ENCODE measurements at regions not wholly inside any gene's neighbourhood (a gene's known extent, or its start where the extent isn't known, plus 50 kb on each side); places are given as distances from the start of the nearest gene placed in this dataset.
"Not testable (repeated sequence)": the region's sequence is repeated elsewhere in the genome, so short reads cannot be mapped to it uniquely, and the experiment has no call there.

DNA sequence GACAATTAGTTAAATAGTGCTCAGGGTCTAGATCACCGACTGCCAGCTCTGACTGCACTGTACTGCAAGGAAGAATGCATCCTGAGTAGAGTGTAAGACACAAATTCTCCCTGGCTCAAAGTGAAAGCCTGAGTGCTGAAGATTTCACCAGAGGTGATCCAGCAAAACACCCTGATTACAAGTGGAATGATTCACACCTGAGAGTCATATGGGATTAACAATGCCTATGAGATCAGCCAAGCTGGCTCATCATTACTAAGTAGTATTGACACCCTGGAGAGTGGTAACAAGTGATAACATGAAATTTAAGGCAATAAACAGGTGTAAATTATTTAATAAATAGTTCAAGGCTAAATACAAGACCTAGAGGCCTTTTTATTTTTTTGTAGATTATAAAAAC lies 403.8 kb upstream of the PRR20A start:
- Histone ChIP-seq H3K27me3 (no peaks in the 10 kb centered on the region), H3K9me3 (peaks cover 0 to 26% (median 3%) of the 10 kb centered on the region in 4 donors), H3K36me3 (no peaks in the 10 kb centered on the region), H3K27ac (no peak overlapping the region), H3K4me1 (no peaks in the 10 kb centered on the region), H3K4me3 (no peak overlapping the region)
- 59 to 79% (median 76%) methylated on average over 1 of the region's 1 CpG for WGBS, 5 donors
- intact Hi-C loops (cut with DNase I; ENCODE audit: low total_unique reads): no loop called here
- DNase-seq: no peak
- TF ChIP-seq CTCF (IDR thresholded peaks at IDR 0.05): no peak
- no peak for TF ChIP-seq EP300 (IDR thresholded peaks at IDR 0.05)
- no peak for TF ChIP-seq POLR2A (IDR thresholded peaks at IDR 0.05)
- TF ChIP-seq POLR2AphosphoS5 (IDR thresholded peaks at IDR 0.05): no peak

DNA sequence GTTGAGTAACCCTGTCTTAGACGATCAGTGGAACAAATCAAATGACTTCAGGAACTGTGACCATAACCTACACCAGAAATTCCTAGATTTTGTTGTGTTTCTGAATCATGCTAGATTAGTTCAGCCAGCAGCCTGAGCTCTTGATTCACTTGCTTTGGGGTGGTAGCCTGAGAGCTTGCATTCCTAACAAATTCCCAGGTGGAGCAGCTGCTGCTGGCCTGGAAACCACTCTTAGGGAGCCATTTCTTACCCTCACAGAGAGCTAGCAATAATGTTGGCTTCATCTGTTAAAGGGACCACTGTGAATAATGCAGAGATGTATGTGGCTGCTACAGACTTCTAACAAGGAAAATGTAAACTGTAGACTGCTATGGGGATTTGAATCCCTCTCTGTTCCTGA lies 388.1 kb upstream of the PRR20A start:
- TF ChIP-seq POLR2A (IDR thresholded peaks at IDR 0.05) (no peak), EP300 (IDR thresholded peaks at IDR 0.05) (no peak)
- no peaks in the 10 kb centered on the region for H3K4me1 ChIP-seq
- H3K9me3 ChIP-seq: peaks cover 0 to 14% (median 4%) of the 10 kb centered on the region in 4 donors
- no peaks in the 10 kb centered on the region for H3K27me3 ChIP-seq
- intact Hi-C loops (cut with DNase I; ENCODE audit: low total_unique reads): no loop called here
- no peaks in the 10 kb centered on the region for H3K36me3 ChIP-seq
- WGBS, 5 donors: 67 to 87% (median 76%) methylated on average over 1 of the region's 1 CpG
- H3K4me3 ChIP-seq: no peak overlapping the region
- no peak for DNase-seq
- no peak overlapping the region for H3K27ac ChIP-seq

GRCh38 chr13:56755181-56755935 lies 385.4 kb upstream of the PRR20A start:
- Histone ChIP-seq H3K4me1 (no peaks in the 10 kb centered on the region), H3K4me3 (no peak overlapping the region), H3K27me3 (no peaks in the 10 kb centered on the region), H3K9me3 (peaks cover 0 to 4% (median 0%) of the 10 kb centered on the region in 4 donors), H3K36me3 (no peaks in the 10 kb centered on the region), H3K27ac (no peak overlapping the region)
- DNase-seq: peak in 1 of 2 donors; percentile 28
- TF ChIP-seq POLR2AphosphoS5 (IDR thresholded peaks at IDR 0.05) (no peak), POLR2A (IDR thresholded peaks at IDR 0.05) (no peak), EP300 (IDR thresholded peaks at IDR 0.05) (no peak), CTCF (IDR thresholded peaks at IDR 0.05) (no peak)
- intact Hi-C loops (cut with DNase I; ENCODE audit: low total_unique reads): no loop called here
- WGBS, 5 donors: 49 to 71% (median 58%) methylated on average over 3 of the region's 3 CpGs

- 29 to 52% (median 39%) methylated on average over 1 of the region's 1 CpG for WGBS, 5 donors
- H3K4me1 ChIP-seq; intact Hi-C loops (cut with DNase I; ENCODE audit: low total_unique reads); H3K36me3 ChIP-seq; H3K27ac ChIP-seq; H3K4me3 ChIP-seq; H3K27me3 ChIP-seq: not testable (repeated sequence)
- DNase-seq: peak in 1 of 2 donors; percentile 6
- H3K9me3 ChIP-seq: peaks cover 0 to 22% (median 18%) of the 10 kb centered on the region in 4 donors
Measured at GRCh38 chr13:56763333-56763732, 377.4 kb upstream of the PRR20A start.

DNA sequence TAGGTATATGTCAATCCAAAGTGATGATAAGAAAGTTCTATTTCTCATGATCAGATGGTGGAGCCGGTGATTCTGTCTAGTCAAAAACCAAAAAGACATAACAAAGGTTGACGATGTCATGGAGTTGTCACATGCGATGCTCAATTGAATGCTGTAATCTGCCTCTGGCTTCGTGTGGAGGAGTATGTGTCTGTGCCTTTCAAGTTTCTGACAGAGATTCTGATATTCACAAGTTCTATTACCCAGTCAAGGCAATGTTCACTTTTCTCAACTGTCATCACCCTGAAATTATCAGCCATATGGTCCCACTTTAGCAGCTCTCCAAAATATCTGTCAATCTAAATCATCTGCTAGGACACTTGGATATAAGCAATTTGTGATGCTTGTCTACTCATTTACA lies 367.6 kb upstream of the PRR20A start:
- H3K27me3 ChIP-seq: no peaks in the 10 kb centered on the region
- no peaks in the 10 kb centered on the region for H3K4me1 ChIP-seq
- H3K36me3 ChIP-seq: no peaks in the 10 kb centered on the region
- H3K4me3 ChIP-seq: no peak overlapping the region
- no peaks in the 10 kb centered on the region for H3K9me3 ChIP-seq
- DNase-seq: no peak
- intact Hi-C loops (cut with DNase I; ENCODE audit: low total_unique reads): no loop called here
- H3K27ac ChIP-seq: no peak overlapping the region
- 79 to 85% (median 81%) methylated on average over 4 of the region's 4 CpGs for WGBS, 5 donors
- TF ChIP-seq EP300 (IDR thresholded peaks at IDR 0.05): no peak
- TF ChIP-seq POLR2AphosphoS5 (IDR thresholded peaks at IDR 0.05): no peak
- no peak for TF ChIP-seq CTCF (IDR thresholded peaks at IDR 0.05)
- no peak for TF ChIP-seq POLR2A (IDR thresholded peaks at IDR 0.05)

Measured in stomach (tissue), 8 donors.